Urothelium cell line (cell line): ENCODE measurements at regions not wholly inside any gene's neighbourhood (a gene's known extent, or its start where the extent isn't known, plus 50 kb on each side); places are given as distances from the start of the nearest gene placed in this dataset.
"Not testable (repeated sequence)": the region's sequence is repeated elsewhere in the genome, so short reads cannot be mapped to it uniquely, and the experiment has no call there.

Source experiments
- DNase-seq: peaks from one replicate; pipeline ENCODE4 v3.0.0; 2011; ENCODE audit warnings: low spot score, mixed read lengths
- FAIRE-seq: peaks from 2 replicates; lab custom pipeline; 2011; peaks lifted over from hg19 to GRCh38; lab: Jason Lieb, UNC

- FAIRE-seq: no peak
- no peak for DNase-seq
Measured at GRCh38 chr18:72984290-72984689, 116.5 kb upstream of the NETO1 start.

DNA sequence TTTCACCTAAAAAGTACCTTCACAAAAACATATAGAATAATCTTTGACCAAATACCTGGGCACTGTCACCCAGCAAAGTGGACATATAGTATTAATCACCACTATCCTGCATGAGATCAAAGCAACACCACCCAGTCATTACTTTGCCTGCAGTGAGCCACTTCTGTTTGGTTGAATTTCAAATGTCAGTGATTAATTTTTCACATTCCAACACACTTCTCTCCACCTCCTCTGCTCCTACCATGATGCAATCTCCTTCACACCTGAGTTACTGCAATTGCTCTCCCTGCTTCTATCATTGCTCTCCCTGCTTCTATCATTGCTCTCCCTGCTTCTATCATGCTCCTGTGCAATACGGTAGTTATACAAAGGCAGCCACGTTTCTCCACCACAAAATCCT lies 106.1 kb upstream of the NETO1 start:
- no peak for FAIRE-seq

DNA sequence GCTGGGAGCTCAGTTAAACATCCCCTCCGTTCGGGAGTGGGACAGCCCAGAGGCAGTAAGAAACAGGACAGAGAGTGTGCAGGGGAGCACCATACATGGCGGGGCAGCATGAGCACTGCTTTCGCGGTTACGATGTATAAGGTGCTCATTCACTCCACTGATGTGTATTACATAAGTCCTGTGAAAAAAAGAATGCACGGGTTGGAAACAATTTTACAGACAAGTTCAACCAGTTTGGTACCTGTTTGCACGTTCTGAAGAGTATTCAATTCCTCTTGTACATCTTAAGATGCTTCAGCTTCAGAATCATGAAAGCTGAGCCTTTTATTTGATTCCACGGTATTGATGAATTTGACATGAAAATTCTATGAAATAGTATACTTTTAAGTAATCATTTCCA lies 97.8 kb upstream of the NETO1 start:
- FAIRE-seq: no peak
- no peak for DNase-seq

More for the DNA sequence above, 106.1 kb upstream of the NETO1 start:
- DNase-seq: no peak

GRCh38 chr18:72958195-72958594 lies 90.4 kb upstream of the NETO1 start:
- DNase-seq, FAIRE-seq: not testable (repeated sequence)

- DNase-seq (no peak), FAIRE-seq (no peak)
Measured at GRCh38 chr18:72948439-72948838, 80.7 kb upstream of the NETO1 start.

DNA sequence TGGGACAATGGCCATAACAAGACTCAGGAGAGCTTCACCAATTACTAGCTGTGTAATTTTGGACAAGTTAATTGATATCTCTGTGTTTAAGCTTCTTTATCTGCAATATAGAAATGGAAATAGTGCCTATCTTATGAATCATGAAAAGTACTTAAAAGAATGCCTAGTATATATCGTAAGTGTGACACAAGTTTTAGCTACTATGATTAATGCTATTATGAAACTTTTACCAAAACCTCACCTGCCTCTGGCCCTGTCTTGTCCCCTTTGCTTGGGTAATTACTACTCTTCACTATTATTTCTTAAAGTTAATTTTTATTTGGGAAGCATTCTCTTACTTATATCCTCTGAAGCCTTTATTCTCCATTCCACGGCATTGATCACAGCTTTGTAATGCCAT lies 75.0 kb upstream of the NETO1 start:
- DNase-seq (no peak), FAIRE-seq (no peak)

DNA sequence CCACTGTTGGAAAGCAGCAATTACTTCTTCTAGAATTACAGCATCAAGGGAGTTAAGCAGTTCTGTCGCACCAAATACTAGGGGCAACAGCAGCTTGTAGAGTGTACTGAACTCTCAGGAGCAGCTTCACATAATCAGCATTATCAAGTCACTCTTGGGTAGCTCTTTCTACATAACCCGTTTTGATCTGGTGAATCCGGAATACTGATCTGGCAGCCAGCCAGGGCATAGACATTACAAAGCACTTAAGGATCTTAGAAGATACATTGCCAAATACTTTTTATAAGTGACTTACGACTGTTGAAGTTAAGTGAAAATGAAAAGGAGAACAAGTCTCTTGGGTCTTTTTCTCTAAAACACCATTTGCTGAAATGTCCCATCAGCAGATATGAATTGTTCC lies 73.2 kb upstream of the NETO1 start:
- FAIRE-seq (no peak), DNase-seq (no peak)

- no peak for DNase-seq
- no peak for FAIRE-seq
Measured at GRCh38 chr18:72940509-72940908, 72.7 kb upstream of the NETO1 start.

GRCh38 chr18:72935744-72936143 lies 68.0 kb upstream of the NETO1 start:
- FAIRE-seq (no peak), DNase-seq (no peak)

- FAIRE-seq (no peak), DNase-seq (no peak)
Measured at GRCh38 chr18:72922895-72923294, 55.1 kb upstream of the NETO1 start.
